OCI-LY3 (cell line): ENCODE measurements at regions not wholly inside any gene's neighbourhood (a gene's known extent, or its start where the extent isn't known, plus 50 kb on each side); places are given as distances from the start of the nearest gene placed in this dataset.

Source experiments
- H2AFZ ChIP-seq: fragments of 200-600, 300-600 bp; shearing (Covaris generic); 2 replicates; pipeline ENCODE4 v1.6.0; 2014; ENCODE audit warnings: antibody characterized with exemption, low read depth, low read length
- H3K27ac ChIP-seq: fragments of 200-600, 300-600 bp; sonication (generic); 2 replicates; pipeline ENCODE4 v1.5.1; 2014; ENCODE audit warnings: mild to moderate bottlenecking, low read length, moderate library complexity, mixed read lengths
- H3K27me3 ChIP-seq: fragments of 200-600, 300-600 bp; sonication (generic); 2 replicates; pipeline ENCODE4 v1.6.1; 2014; ENCODE audit warnings: low read depth, low read length, mixed read lengths
- H3K36me3 ChIP-seq: fragments of 200-600, 300-600 bp; sonication (generic); replicated peaks from 2 replicates; pipeline ENCODE3; 2014; ENCODE audit warnings: low read depth, low read length, mixed read lengths
- H3K4me1 ChIP-seq: fragments of 300-600, 200-600 bp; sonication (generic); 2 replicates; pipeline ENCODE4 v1.6.1; 2014; ENCODE audit warnings: low read length, mixed read lengths
- H3K4me2 ChIP-seq: fragments of 200-600, 300-600 bp; sonication (generic); 2 replicates; pipeline ENCODE4 v1.6.1; 2014; ENCODE audit warnings: low read length, mixed read lengths
- H3K4me3 ChIP-seq: fragments of 300-600, 200-600 bp; sonication (generic); 2 replicates; pipeline ENCODE4 v1.5.1; 2014; ENCODE audit warnings: antibody characterized with exemption, mild to moderate bottlenecking, low read length, moderate library complexity
- H3K79me2 ChIP-seq: fragments of 300-600, 200-600 bp; shearing (Covaris generic); 2 replicates; pipeline ENCODE4 v1.6.1; 2014; ENCODE audit warnings: mild to moderate bottlenecking, low read length, mixed read lengths
- H3K9ac ChIP-seq: fragments of 300-600, 200-600 bp; shearing (Covaris generic); 2 replicates; pipeline ENCODE4 v1.6.0; 2014; ENCODE audit warnings: mild to moderate bottlenecking, low read length, moderate library complexity
- H3K9me3 ChIP-seq: fragments of 200-600, 300-600 bp; shearing (Covaris generic); 2 replicates; pipeline ENCODE4 v1.6.1; 2014; ENCODE audit warnings: low read length, mixed read lengths; ENCODE audit not compliant: insufficient read depth
- H4K20me1 ChIP-seq: fragments of 200-600, 300-600 bp; sonication (generic); 2 replicates; pipeline ENCODE4 v1.6.1; 2016; ENCODE audit warnings: low read length, mixed read lengths; ENCODE audit not compliant: insufficient read depth
- CTCF ChIP-seq: fragments of 200-600, 300-600 bp; sonication (generic); IDR thresholded peaks from 2 replicates; pipeline ENCODE4 v1.5.1; 2014; ENCODE audit warnings: antibody characterized with exemption, low read length, low read depth
- EZH2phosphoT487 ChIP-seq: fragments of 200-600 bp; shearing (Covaris generic); IDR thresholded peaks from 2 replicates; pipeline ENCODE4 v1.6.1; 2018; ENCODE audit warnings: antibody characterized with exemption, mixed run types, low read depth

GRCh38 chr7:80387634-80388193 lies 124.2 kb downstream of the GNAT3 start:
- no peak overlapping the region for H2AFZ ChIP-seq
- no peaks in the 10 kb centered on the region for H3K4me1 ChIP-seq
- no peaks in the 10 kb centered on the region for H3K27me3 ChIP-seq
- H3K79me2 ChIP-seq = no peaks in the 10 kb centered on the region
- no peaks in the 10 kb centered on the region for H3K9me3 ChIP-seq
- H3K27ac ChIP-seq = no peak overlapping the region
- H4K20me1 ChIP-seq = no peaks in the 10 kb centered on the region
- H3K9ac ChIP-seq = no peak overlapping the region
- no peak for TF ChIP-seq EZH2phosphoT487
- no peak for TF ChIP-seq CTCF
- no peaks in the 10 kb centered on the region for H3K36me3 ChIP-seq
- no peak overlapping the region for H3K4me3 ChIP-seq
- no peak overlapping the region for H3K4me2 ChIP-seq

- no peak overlapping the region for H3K4me3 ChIP-seq
- no peak overlapping the region for H3K4me2 ChIP-seq
- TF ChIP-seq EZH2phosphoT487 (no peak), CTCF (no peak)
- no peak overlapping the region for H3K9ac ChIP-seq
- no peaks in the 10 kb centered on the region for H3K9me3 ChIP-seq
- H3K27ac ChIP-seq = no peak overlapping the region
- no peaks in the 10 kb centered on the region for H3K4me1 ChIP-seq
- no peaks in the 10 kb centered on the region for H3K36me3 ChIP-seq
- H3K27me3 ChIP-seq = no peaks in the 10 kb centered on the region
- H2AFZ ChIP-seq = no peak overlapping the region
- H3K79me2 ChIP-seq = no peaks in the 10 kb centered on the region
- H4K20me1 ChIP-seq = no peaks in the 10 kb centered on the region
Measured at GRCh38 chr7:80386686-80387085, 125.2 kb downstream of the GNAT3 start.

- no peaks in the 10 kb centered on the region for H4K20me1 ChIP-seq
- H3K9ac ChIP-seq = no peak overlapping the region
- no peaks in the 10 kb centered on the region for H3K36me3 ChIP-seq
- no peaks in the 10 kb centered on the region for H3K27me3 ChIP-seq
- H3K27ac ChIP-seq = no peak overlapping the region
- H3K79me2 ChIP-seq = no peaks in the 10 kb centered on the region
- no peak overlapping the region for H3K4me2 ChIP-seq
- no peak overlapping the region for H3K4me3 ChIP-seq
- H3K9me3 ChIP-seq = no peaks in the 10 kb centered on the region
- H3K4me1 ChIP-seq = no peaks in the 10 kb centered on the region
- H2AFZ ChIP-seq = no peak overlapping the region
- TF ChIP-seq EZH2phosphoT487 = no peak
- TF ChIP-seq CTCF = no peak
Measured at GRCh38 chr7:80385508-80385907, 126.4 kb downstream of the GNAT3 start.

GRCh38 chr7:80380957-80381356 lies 130.9 kb downstream of the GNAT3 start:
- no peak overlapping the region for H3K27ac ChIP-seq
- no peaks in the 10 kb centered on the region for H3K4me1 ChIP-seq
- H3K36me3 ChIP-seq = no peaks in the 10 kb centered on the region
- H3K9me3 ChIP-seq = no peaks in the 10 kb centered on the region
- TF ChIP-seq CTCF = no peak
- TF ChIP-seq EZH2phosphoT487 = no peak
- no peak overlapping the region for H3K9ac ChIP-seq
- no peaks in the 10 kb centered on the region for H3K27me3 ChIP-seq
- no peaks in the 10 kb centered on the region for H4K20me1 ChIP-seq
- H3K79me2 ChIP-seq = no peaks in the 10 kb centered on the region
- no peak overlapping the region for H3K4me2 ChIP-seq
- no peak overlapping the region for H3K4me3 ChIP-seq
- H2AFZ ChIP-seq = no peak overlapping the region
